ENCODE measurements at regions not wholly inside any gene's neighbourhood (a gene's known extent, or its start where the extent isn't known, plus 50 kb on each side); places are given as distances from the start of the nearest gene placed in this dataset.

DNA sequence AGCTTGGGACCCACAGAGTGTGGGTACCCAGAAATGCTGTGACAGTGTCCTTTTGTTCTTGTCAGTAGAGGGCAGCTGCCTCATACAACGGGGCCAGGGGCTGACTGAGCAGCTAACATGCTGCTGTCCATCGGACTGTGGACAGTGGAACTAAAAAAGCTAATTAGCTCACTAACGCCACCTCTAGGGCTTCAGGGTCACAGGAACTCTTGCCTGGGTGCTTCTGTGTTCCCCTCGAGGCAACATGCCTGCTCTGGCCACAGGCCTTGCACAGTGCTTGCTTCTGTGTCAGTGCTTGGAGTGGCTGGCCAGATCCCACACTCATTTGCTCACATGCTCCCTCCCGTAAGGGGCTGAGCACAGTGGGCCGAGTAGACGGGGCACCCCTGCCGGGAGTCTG is 377.0 kb downstream of the OLFM4 start:
- TF ChIP-seq POLR2A (IDR thresholded peaks at IDR 0.05) (no peak), POLR2AphosphoS5 (IDR thresholded peaks at IDR 0.05) (no peak), CTCF (IDR thresholded peaks at IDR 0.05) (no peak), EP300 (IDR thresholded peaks at IDR 0.05) (no peak)
- no peaks in the 10 kb centered on the region for H3K27me3 ChIP-seq
- WGBS, 5 donors: 82 to 89% (median 83%) methylated on average over 6 to 8 of the region's 8 CpGs
- H3K4me3 ChIP-seq: no peak overlapping the region
- H3K9me3 ChIP-seq: no peaks in the 10 kb centered on the region
- H3K27ac ChIP-seq: no peak overlapping the region
- no peak for DNase-seq
- no peaks in the 10 kb centered on the region for H3K36me3 ChIP-seq
- H3K4me1 ChIP-seq: no peaks in the 10 kb centered on the region
- intact Hi-C loops (cut with DNase I; ENCODE audit: low total_unique reads): no loop called here

GRCh38 chr13:53408306-53408705 is 379.7 kb downstream of the OLFM4 start:
- TF ChIP-seq POLR2A (IDR thresholded peaks at IDR 0.05) (no peak), POLR2AphosphoS5 (IDR thresholded peaks at IDR 0.05) (no peak), CTCF (IDR thresholded peaks at IDR 0.05) (no peak), EP300 (IDR thresholded peaks at IDR 0.05) (no peak)
- DNase-seq: no peak
- Histone ChIP-seq H3K36me3 (no peaks in the 10 kb centered on the region), H3K4me1 (peaks cover 0 to 3% (median 0%) of the 10 kb centered on the region in 4 donors), H3K27ac (no peak overlapping the region), H3K4me3 (no peak overlapping the region), H3K27me3 (no peaks in the 10 kb centered on the region), H3K9me3 (no peaks in the 10 kb centered on the region)
- intact Hi-C loops (cut with DNase I; ENCODE audit: low total_unique reads): no loop called here
- WGBS, 5 donors: 86 to 96% (median 92%) methylated on average over 8 of the region's 8 CpGs

GRCh38 chr13:53408847-53409568 is 380.4 kb downstream of the OLFM4 start:
- 94 to 96% (median 95%) methylated on average over 13 to 24 of the region's 24 CpGs for whole genome bisulfite sequencing, 5 donors
- Histone ChIP-seq H3K27ac (no peak overlapping the region), H3K36me3 (no peaks in the 10 kb centered on the region), H3K9me3 (no peaks in the 10 kb centered on the region), H3K4me3 (no peak overlapping the region), H3K27me3 (no peaks in the 10 kb centered on the region), H3K4me1 (peaks cover 0 to 3% (median 0%) of the 10 kb centered on the region in 4 donors)
- TF ChIP-seq CTCF (IDR thresholded peaks at IDR 0.05): no peak
- DNase-seq: no peak
- intact Hi-C loops (cut with DNase I; ENCODE audit: low total_unique reads): no loop called here

GRCh38 chr13:53411463-53411862 is 382.9 kb downstream of the OLFM4 start:
- 11 to 31% (median 22%) methylated on average over 1 of the region's 1 CpG for WGBS, 5 donors

More at GRCh38 chr13:53411463-53411862, 382.9 kb downstream of the OLFM4 start:
- Histone ChIP-seq H3K27ac (no peak overlapping the region), H3K9me3 (no peaks in the 10 kb centered on the region), H3K4me3 (no peak overlapping the region), H3K27me3 (no peaks in the 10 kb centered on the region), H3K4me1 (peaks cover 0 to 3% (median 0%) of the 10 kb centered on the region in 4 donors), H3K36me3 (no peaks in the 10 kb centered on the region)
- DNase-seq: peak in 1 of 2 donors; percentile 9
- intact Hi-C loops (cut with DNase I; ENCODE audit: low total_unique reads): no loop called here
- TF ChIP-seq EP300 (IDR thresholded peaks at IDR 0.05) (no peak), CTCF (IDR thresholded peaks at IDR 0.05) (no peak), POLR2AphosphoS5 (IDR thresholded peaks at IDR 0.05) (no peak), POLR2A (IDR thresholded peaks at IDR 0.05) (no peak)
